GM18511 (cell line): ENCODE measurements at regions not wholly inside any gene's neighbourhood (a gene's known extent, or its start where the extent isn't known, plus 50 kb on each side); places are given as distances from the start of the nearest gene placed in this dataset.

Experiments
- ATAC-seq: cut with Tn5 transposase; IDR thresholded peaks from one replicate; pipeline ENCODE4 v1.9.1; 2021; ENCODE audit warnings: mild to moderate bottlenecking, moderate library complexity; ENCODE audit not compliant: unreplicated experiment

- no peak for ATAC-seq
Observed at GRCh38 chr10:78985973-78986818, 82.6 kb upstream of the ZMIZ1 start.

GRCh38 chr10:78991187-78991586 lies 77.6 kb upstream of the ZMIZ1 start:
- ATAC-seq: peak; percentile 79

- no peak for ATAC-seq
Observed at GRCh38 chr10:78992333-78992732, 76.4 kb upstream of the ZMIZ1 start.

GRCh38 chr10:78993261-78993945 lies 75.4 kb upstream of the ZMIZ1 start:
- ATAC-seq: no peak

- ATAC-seq: no peak
Observed at GRCh38 chr10:78995987-78996791, 72.6 kb upstream of the ZMIZ1 start.

GRCh38 chr10:78996792-78997129 lies 72.0 kb upstream of the ZMIZ1 start:
- ATAC-seq: no peak

- ATAC-seq: peak; percentile 68
Observed at GRCh38 chr10:78997635-78998618, 70.8 kb upstream of the ZMIZ1 start.

GRCh38 chr10:79001082-79001885 lies 67.5 kb upstream of the ZMIZ1 start:
- ATAC-seq: no peak

- ATAC-seq: no peak
Observed at GRCh38 chr10:79002336-79002735, 66.4 kb upstream of the ZMIZ1 start.

GRCh38 chr10:79003183-79004100 lies 65.3 kb upstream of the ZMIZ1 start:
- ATAC-seq: no peak

- ATAC-seq: no peak
Observed at GRCh38 chr10:79004311-79004710, 64.5 kb upstream of the ZMIZ1 start.

- ATAC-seq: no peak
Observed at GRCh38 chr10:79005126-79005810, 63.5 kb upstream of the ZMIZ1 start.

- ATAC-seq: no peak
Observed at GRCh38 chr10:79007018-79007417, 61.7 kb upstream of the ZMIZ1 start.

- ATAC-seq: no peak
Observed at GRCh38 chr10:79007421-79008319, 61.1 kb upstream of the ZMIZ1 start.

- no peak for ATAC-seq
Observed at GRCh38 chr10:79009145-79009544, 59.6 kb upstream of the ZMIZ1 start.

GRCh38 chr10:79012567-79012966 lies 56.2 kb upstream of the ZMIZ1 start:
- ATAC-seq: no peak

- ATAC-seq: no peak
Observed at GRCh38 chr10:79013406-79013987, 55.3 kb upstream of the ZMIZ1 start.
